CD14-positive monocyte (primary cell): ENCODE measurements at regions not wholly inside any gene's neighbourhood (a gene's known extent, or its start where the extent isn't known, plus 50 kb on each side); places are given as distances from the start of the nearest gene placed in this dataset.

Experiments used
- DNase-seq, 3 donors: peaks; one replicate each; pipeline ENCODE4 v3.0.0-alpha.2; 2011 to 2022
- H2AFZ ChIP-seq: 2 replicates; pipeline ENCODE4 v1.6.0; 2012; ENCODE audit warnings: mild to moderate bottlenecking, low read depth, low read length, inconsistent platforms; ENCODE audit not compliant: insufficient read depth, poor library complexity, severe bottlenecking
- H3K27ac ChIP-seq, 2 donors: 1 replicate in 1 of 2; 2 replicates in 1 of 2; pipeline ENCODE4 v1.5.1; 2012 to 2013; ENCODE audit warnings: low read length in 2 of 2, control low read depth in 1 of 2, inconsistent platforms in 1 of 2, low read depth in 1 of 2, mild to moderate bottlenecking in 1 of 2
- H3K27me3 ChIP-seq, 2 donors: one replicate each; pipeline versions ENCODE4 v1.6.0 to v1.6.1; 2011 to 2013; ENCODE audit warnings: low read length in 2 of 2; ENCODE audit not compliant: control insufficient read depth in 2 of 2, insufficient read depth in 2 of 2
- H3K36me3 ChIP-seq, 2 donors: replicated peaks in 1 of 2; 1 replicate in 1 of 2; 2 replicates in 1 of 2; pipeline versions ENCODE4 v1.5.1 to v1.6.1; 2012 to 2013; ENCODE audit warnings: low read length in 2 of 2, control low read depth in 1 of 2, inconsistent platforms in 1 of 2, mild to moderate bottlenecking in 1 of 2; ENCODE audit not compliant: insufficient read depth in 2 of 2, control insufficient read depth in 1 of 2
- H3K4me1 ChIP-seq, 2 donors: 1 replicate in 1 of 2; 2 replicates in 1 of 2; pipeline versions ENCODE4 v1.5.1 to v1.6.1; 2012 to 2013; ENCODE audit warnings: low read length in 2 of 2, control low read depth in 1 of 2, inconsistent platforms in 1 of 2, mild to moderate bottlenecking in 1 of 2, moderate library complexity in 1 of 2; ENCODE audit not compliant: insufficient read depth in 2 of 2, control insufficient read depth in 1 of 2
- H3K4me2 ChIP-seq: replicated peaks from 2 replicates; pipeline ENCODE3; 2012; ENCODE audit warnings: low read length, moderate library complexity, mild to moderate bottlenecking; ENCODE audit not compliant: poor library complexity, severe bottlenecking; ENCODE audit errors: extremely low read depth
- H3K4me3 ChIP-seq, 3 experiments: fragments of 200-600 bp in 1 of 3; sonication (generic) in 1 of 3; replicated peaks in 1 of 3; 1 replicate in 2 of 3; 2 replicates in 1 of 3; pipeline ENCODE4 v1.5.1; 2011 to 2013; ENCODE audit warnings: low read length in 3 of 3, mild to moderate bottlenecking in 3 of 3, control low read depth in 2 of 3, low read depth in 2 of 3, inconsistent platforms in 1 of 3, moderate library complexity in 1 of 3
- H3K79me2 ChIP-seq: 2 replicates; pipeline ENCODE4 v1.6.0; 2012; ENCODE audit warnings: mild to moderate bottlenecking, control low read depth, inconsistent platforms, low read length, moderate library complexity; ENCODE audit not compliant: insufficient read depth
- H3K9ac ChIP-seq: 2 replicates; pipeline ENCODE4 v1.6.0; 2017; ENCODE audit warnings: low read length, mild to moderate bottlenecking; ENCODE audit not compliant: insufficient read depth, poor library complexity, severe bottlenecking
- H3K9me3 ChIP-seq, 2 donors: replicated peaks in 1 of 2; 1 replicate in 1 of 2; 2 replicates in 1 of 2; pipeline versions ENCODE4 v1.5.1 to v1.6.1; 2012 to 2013; ENCODE audit warnings: low read length in 2 of 2, control low read depth in 1 of 2; ENCODE audit not compliant: control insufficient read depth in 1 of 2, insufficient read depth in 1 of 2
- H4K20me1 ChIP-seq: 2 replicates; pipeline ENCODE4 v1.6.0; 2012; ENCODE audit warnings: mild to moderate bottlenecking, low read length, control low read depth, moderate library complexity; ENCODE audit not compliant: insufficient read depth
- H3K27ac Mint-ChIP-seq, 7 donors: one replicate each; pipeline ENCODE4 v1.8.0; 2020; ENCODE audit warnings: mild to moderate bottlenecking in 7 of 7, mixed read lengths in 7 of 7, moderate library complexity in 6 of 7, inconsistent platforms in 2 of 7
- H3K27me3 Mint-ChIP-seq, 3 donors: one replicate each; pipeline ENCODE4 v1.8.0; 2021 to 2022; ENCODE audit warnings: low read depth in 3 of 3, mild to moderate bottlenecking in 3 of 3, mixed read lengths in 3 of 3, moderate library complexity in 3 of 3, inconsistent platforms in 1 of 3
- H3K36me3 Mint-ChIP-seq, 2 donors: one replicate each; pipeline ENCODE4 v1.8.0; 2020; ENCODE audit warnings: mixed read lengths in 2 of 2, inconsistent platforms in 1 of 2, mild to moderate bottlenecking in 1 of 2
- H3K4me1 Mint-ChIP-seq: one replicate; pipeline ENCODE4 v1.8.0; 2020; ENCODE audit warnings: mild to moderate bottlenecking, mixed read lengths
- H3K4me3 Mint-ChIP-seq, 2 donors: one replicate each; pipeline ENCODE4 v1.8.0; 2020; ENCODE audit warnings: mild to moderate bottlenecking in 2 of 2, mixed read lengths in 2 of 2, moderate library complexity in 1 of 2
- H3K9me3 Mint-ChIP-seq, 7 donors: one replicate each; pipeline ENCODE4 v1.8.0; 2020 to 2022; ENCODE audit warnings: mixed read lengths in 7 of 7, mild to moderate bottlenecking in 6 of 7, moderate library complexity in 6 of 7, inconsistent platforms in 2 of 7
- CTCF ChIP-seq: fragments of 200-600 bp; IDR thresholded peaks from one replicate; pipeline ENCODE4 v1.8.0; 2022; ENCODE audit warnings: antibody characterized with exemption, mild to moderate bottlenecking
- WGBS: methylation state at CpG from one replicate; pipeline ENCODE4 v1.1.5; 2013; ENCODE audit warnings: missing lambda C conversion rate; ENCODE audit not compliant: insufficient coverage; 5-methylcytosine and 5-hydroxymethylcytosine counted together
- intact Hi-C, 2 donors: fragments of 100-400 bp; cut with micrococcal nuclease; formaldehyde crosslinking; loops; one replicate each; pipeline versions ENCODE4 v1.15.0 to v1.15.1; 2023

GRCh38 chr18:5600378-5601071 is 56.7 kb upstream of the EPB41L3 start:
- no peak for DNase-seq
- Histone ChIP-seq H3K27ac (no peak overlapping the region), H3K27me3 (peaks cover 6 to 8% of the 10 kb centered on the region in 2 donors), H3K79me2 (no peaks in the 10 kb centered on the region), H4K20me1 (no peaks in the 10 kb centered on the region), H3K9ac (no peak overlapping the region), H3K4me1 (no peaks in the 10 kb centered on the region), H2AFZ (no peak overlapping the region), H3K4me2 (no peak overlapping the region), H3K36me3 (no peaks in the 10 kb centered on the region), H3K4me3 (no peak overlapping the region), H3K9me3 (no peaks in the 10 kb centered on the region)
- Mint-ChIP-seq H3K27ac (no peak overlapping the region), H3K27me3 (peaks cover 2 to 22% (median 7%) of the 10 kb centered on the region in 3 donors), H3K9me3 (no peaks in the 10 kb centered on the region), H3K4me3 (no peak overlapping the region), H3K4me1 (no peaks in the 10 kb centered on the region), H3K36me3 (no peaks in the 10 kb centered on the region)
- peak; percentile 42 for TF ChIP-seq CTCF
- intact Hi-C loops, result no loop called here
- 40% methylated on average over 1 of the region's 4 CpGs for WGBS

- Mint-ChIP-seq H3K4me1 (no peaks in the 10 kb centered on the region), H3K4me3 (no peak overlapping the region), H3K36me3 (no peaks in the 10 kb centered on the region), H3K27me3 (peaks cover 0 to 8% (median 3%) of the 10 kb centered on the region in 3 donors), H3K9me3 (peaks cover 3 to 12% (median 6%) of the 10 kb centered on the region in 7 donors), H3K27ac (no peak overlapping the region)
- H4K20me1 ChIP-seq, result no peaks in the 10 kb centered on the region
- no peak for TF ChIP-seq CTCF
- no peaks in the 10 kb centered on the region for H3K79me2 ChIP-seq
- no peak overlapping the region for H3K4me2 ChIP-seq
- no peak overlapping the region for H3K4me3 ChIP-seq
- no peak overlapping the region for H3K9ac ChIP-seq
- DNase-seq, result no peak
- H3K36me3 ChIP-seq, result no peaks in the 10 kb centered on the region
- intact Hi-C loops, result no loop called here
- no CpG with 5 or more reads among the region's 2 CpGs for WGBS
- H3K27me3 ChIP-seq, result peaks cover 5% of the 10 kb centered on the region in 2 donors
- H3K9me3 ChIP-seq, result peaks cover 3 to 6% of the 10 kb centered on the region in 2 donors
- H3K4me1 ChIP-seq, result no peaks in the 10 kb centered on the region
- no peak overlapping the region for H3K27ac ChIP-seq
- H2AFZ ChIP-seq, result no peak overlapping the region
These were observed 52.8 kb upstream of the EPB41L3 start for GRCh38 chr18:5596585-5596984.
